ENCODE measurements at regions not wholly inside any gene's neighbourhood (a gene's known extent, or its start where the extent isn't known, plus 50 kb on each side); places are given as distances from the start of the nearest gene placed in this dataset.
A peak's percentile ranks its signal among the peaks of the same experiment; 100 is the strongest.

- ChIA-PET CTCF (interaction anchor here (1.0 to 1.5 kb wide), 4 partner anchors 10 to 180 kb away, joined by 3 to 4 read pairs (median 3); no protein-coding TSS in a partner anchor), POLR2A (interaction anchor here (1.4 kb wide), 1 partner anchor 112 kb away, joined by 10 read pairs; the partner anchor contains the start of gene RHOB)
- DNase-seq = peak; percentile 82
- no peak overlapping the region for H3K9ac ChIP-seq
- no peaks in the 10 kb centered on the region for H3K9me2 ChIP-seq
- peaks cover 5% of the 10 kb centered on the region for H3F3A ChIP-seq (replicated peaks; ENCODE audit: insufficient read depth)
- WGBS (ENCODE audit: low lambda C conversion rate) = 88% methylated on average over 12 of the region's 12 CpGs
- H3K27me3 ChIP-seq (ENCODE audit: insufficient read depth) = no peaks in the 10 kb centered on the region
- H2AFZ ChIP-seq (ENCODE audit: low read depth) = no peak overlapping the region
- H4K20me1 ChIP-seq (ENCODE audit: insufficient read depth) = no peaks in the 10 kb centered on the region
- TF ChIP-seq RCOR1 (IDR thresholded peaks at IDR 0.05; ENCODE audit: low read length) (peak; percentile 25; the same call in 1 of the 2 replicates), GATA2 (CRISPR knock-in tag; IDR thresholded peaks at IDR 0.05) (peak; percentile 17; the same call in 1 of the 2 replicates), REST (IDR thresholded peaks at IDR 0.05; ENCODE audit: low read depth, low read length) (no peak)
- H3K4me1 ChIP-seq (ENCODE audit: control insufficient read depth in 1 of 2, insufficient read depth in 2 of 2, low read depth in 1 of 2, low read length in 1 of 2) = peaks cover 25 to 36% of the 10 kb centered on the region in 2 experiments; a peak in 3 of 4 replicates
- no peaks in the 10 kb centered on the region for H3K36me3 ChIP-seq (replicated peaks in 1 of 2; ENCODE audit: control insufficient read depth in 1 of 2, insufficient read depth in 2 of 2, low read length in 1 of 2)
- no peak overlapping the region for H3K4me3 ChIP-seq (ENCODE audit: low read depth in 2 of 2, low read length in 1 of 2)
- H3K79me2 ChIP-seq (ENCODE audit: insufficient read depth) = no peaks in the 10 kb centered on the region
- H3K9me3 ChIP-seq = no peaks in the 10 kb centered on the region
- H3K4me2 ChIP-seq = no peak overlapping the region
- H3K27ac ChIP-seq (ENCODE audit: low read depth in 2 of 2, low read length in 1 of 2) = no peak overlapping the region
Measured at GRCh38 chr2:20558391-20559150, 92.3 kb downstream of the HS1BP3 start.

GRCh38 chr2:20559277-20559676, 91.6 kb downstream of the HS1BP3 start:
- Histone ChIP-seq H3K79me2 (ENCODE audit: insufficient read depth) (no peaks in the 10 kb centered on the region), H3K9me2 (no peaks in the 10 kb centered on the region), H3K4me1 (ENCODE audit: control insufficient read depth in 1 of 2, insufficient read depth in 2 of 2, low read depth in 1 of 2, low read length in 1 of 2) (peaks cover 30 to 41% of the 10 kb centered on the region in 2 experiments; a peak in 3 of 4 replicates), H3K27ac (ENCODE audit: low read depth in 2 of 2, low read length in 1 of 2) (no peak overlapping the region), H3K27me3 (ENCODE audit: insufficient read depth) (no peaks in the 10 kb centered on the region), H2AFZ (ENCODE audit: low read depth) (no peak overlapping the region), H3K4me3 (ENCODE audit: low read depth in 2 of 2, low read length in 1 of 2) (no peak overlapping the region), H4K20me1 (ENCODE audit: insufficient read depth) (no peaks in the 10 kb centered on the region), H3K9ac (no peak overlapping the region), H3K9me3 (no peaks in the 10 kb centered on the region), H3K4me2 (no peak overlapping the region), H3K36me3 (replicated peaks in 1 of 2; ENCODE audit: control insufficient read depth in 1 of 2, insufficient read depth in 2 of 2, low read length in 1 of 2) (no peaks in the 10 kb centered on the region), H3F3A (replicated peaks; ENCODE audit: insufficient read depth) (peaks cover 5% of the 10 kb centered on the region)
- WGBS (ENCODE audit: low lambda C conversion rate) = 83% methylated on average over 3 of the region's 3 CpGs
- DNase-seq = no peak
- POLR2A ChIA-PET = interaction anchor here (1.4 kb wide), 1 partner anchor 112 kb away, joined by 10 read pairs; the partner anchor contains the start of gene RHOB
- CTCF ChIA-PET = interaction anchor here (1.0 to 1.5 kb wide), 5 partner anchors 9 to 181 kb away, joined by 3 to 4 read pairs (median 3); no protein-coding TSS in a partner anchor
- no peak for TF ChIP-seq REST (IDR thresholded peaks at IDR 0.05; ENCODE audit: low read depth, low read length)
- TF ChIP-seq EZH2phosphoT487 (IDR thresholded peaks at IDR 0.05; ENCODE audit: borderline replicate concordance, low read depth) = no peak
- TF ChIP-seq TAF1 (IDR thresholded peaks at IDR 0.05; ENCODE audit: borderline replicate concordance, low read depth, low read length) = no peak
- TF ChIP-seq MAX (IDR thresholded peaks at IDR 0.05; ENCODE audit: low read depth) = no peak
- no peak for TF ChIP-seq RAD21 (IDR thresholded peaks at IDR 0.05; ENCODE audit: low read length)

Measured in SK-N-SH (cell line).